HG03103 (cell line): ENCODE measurements at regions not wholly inside any gene's neighbourhood (a gene's known extent, or its start where the extent isn't known, plus 50 kb on each side); places are given as distances from the start of the nearest gene placed in this dataset.
"Not testable (repeated sequence)": the region's sequence is repeated elsewhere in the genome, so short reads cannot be mapped to it uniquely, and the experiment has no call there.

ENCODE experiments used
- ATAC-seq: cut with Tn5 transposase; IDR thresholded peaks from one replicate; pipeline ENCODE4 v1.9.1; 2021; ENCODE audit warnings: low read depth; ENCODE audit not compliant: unreplicated experiment

GRCh38 chr4:29900336-29900735, 819.8 kb upstream of the PCDH7 start:
- ATAC-seq: no peak

DNA sequence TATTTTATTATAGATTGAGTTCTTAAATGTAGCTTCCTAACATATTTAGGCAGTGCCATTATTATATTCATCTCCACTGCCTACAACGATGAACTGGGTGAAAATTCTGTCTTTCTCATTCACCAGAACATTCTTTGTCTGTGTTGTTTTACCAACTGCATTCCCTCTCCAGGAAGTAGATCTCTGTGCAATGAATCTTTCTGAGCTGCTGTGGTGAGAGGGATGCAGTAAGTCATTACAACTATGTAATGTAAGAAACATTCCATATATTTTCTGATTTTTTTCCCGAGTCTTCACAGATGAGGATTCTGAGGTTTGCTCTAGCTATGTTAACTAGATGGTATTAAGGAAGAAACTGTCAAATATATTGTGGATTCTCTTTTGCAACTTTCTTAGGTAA, 811.9 kb upstream of the PCDH7 start:
- no peak for ATAC-seq

- ATAC-seq: no peak
Observed at GRCh38 chr4:29927895-29928294, 792.3 kb upstream of the PCDH7 start.

GRCh38 chr4:29948451-29948850, 771.7 kb upstream of the PCDH7 start:
- no peak for ATAC-seq

- no peak for ATAC-seq
Observed at GRCh38 chr4:29948858-29949257, 771.3 kb upstream of the PCDH7 start.

GRCh38 chr4:29966386-29966785, 753.8 kb upstream of the PCDH7 start:
- no peak for ATAC-seq

DNA sequence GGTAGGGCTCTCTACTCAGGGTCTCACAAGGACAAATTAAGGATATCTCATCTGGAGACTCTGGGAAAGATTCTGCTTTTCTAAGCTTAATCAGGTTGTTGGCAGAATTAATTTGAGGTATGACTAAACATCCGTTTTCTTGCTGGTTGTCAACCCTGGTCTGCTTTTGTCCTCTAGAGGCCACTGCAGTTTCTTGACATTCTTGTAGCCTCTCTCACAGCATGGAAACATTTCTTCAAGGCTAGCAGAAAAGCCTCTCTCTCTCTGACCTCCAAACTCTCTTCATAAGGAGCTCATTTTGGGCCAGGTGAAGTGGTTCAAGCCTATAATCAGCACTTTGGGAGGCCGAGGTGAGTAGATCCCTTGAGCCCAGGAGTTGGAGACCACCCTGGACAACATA, 749.5 kb upstream of the PCDH7 start:
- no peak for ATAC-seq

- no peak for ATAC-seq
Observed at GRCh38 chr4:29972121-29972520, 748.0 kb upstream of the PCDH7 start.

DNA sequence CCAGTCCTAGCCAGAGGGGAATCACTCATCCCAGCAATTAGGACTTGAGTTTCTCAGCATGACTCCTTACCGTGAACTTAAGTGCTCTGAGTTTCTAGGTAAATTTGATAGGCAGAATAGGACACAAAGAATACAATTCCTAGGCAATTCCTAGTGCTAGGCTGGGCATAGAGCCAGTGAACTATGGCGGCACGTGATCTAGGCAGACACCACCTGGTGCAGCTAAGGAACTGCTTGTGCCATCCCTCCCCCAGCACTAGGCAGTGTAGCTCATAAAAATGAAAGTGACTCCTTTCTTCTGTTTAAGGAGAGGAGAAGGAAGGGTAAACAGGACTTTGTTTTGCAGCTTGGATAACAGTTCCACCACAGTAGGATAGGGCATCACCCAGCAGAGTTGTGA, 736.3 kb upstream of the PCDH7 start:
- no peak for ATAC-seq

- no peak for ATAC-seq
Observed at GRCh38 chr4:30001628-30002027, 718.5 kb upstream of the PCDH7 start.

GRCh38 chr4:30002341-30002740, 717.8 kb upstream of the PCDH7 start:
- ATAC-seq: no peak

DNA sequence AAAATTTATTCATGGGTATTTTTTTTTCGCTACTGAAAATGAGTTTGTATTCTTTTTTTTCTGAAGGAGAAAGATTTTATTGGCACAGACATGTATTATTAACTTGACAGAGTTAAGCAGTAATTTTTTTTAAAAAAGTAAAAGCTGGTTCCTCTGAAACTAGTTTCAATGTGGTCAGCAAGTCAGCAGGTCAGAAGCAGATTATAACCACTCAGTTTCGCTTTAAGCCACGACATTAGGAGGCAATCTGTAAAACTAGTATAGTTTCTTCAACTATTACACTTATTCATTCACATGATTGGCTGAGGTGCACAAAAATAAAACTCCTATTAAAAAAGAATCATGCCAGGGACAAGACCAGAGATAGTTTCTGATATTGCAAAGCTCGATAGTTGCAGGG, 714.2 kb upstream of the PCDH7 start:
- ATAC-seq: no peak

DNA sequence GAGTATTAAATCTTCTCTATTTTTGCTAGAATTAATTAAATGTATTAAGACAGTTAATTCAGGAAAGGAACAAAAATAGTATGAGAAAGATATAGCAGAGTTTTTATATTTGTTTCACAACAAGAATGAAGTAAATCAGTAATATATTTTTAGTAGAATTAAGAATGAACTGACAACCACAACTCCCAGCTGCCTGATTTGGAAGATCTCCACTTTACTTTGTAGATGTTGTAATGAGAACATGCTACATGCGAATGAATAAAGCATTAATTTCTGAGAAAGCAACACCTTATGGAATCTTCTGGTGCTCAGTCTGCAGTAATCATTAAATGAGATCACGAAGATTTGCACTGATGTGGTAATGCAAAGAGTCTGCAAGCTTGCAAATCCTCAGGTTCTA, 695.6 kb upstream of the PCDH7 start:
- no peak for ATAC-seq

DNA sequence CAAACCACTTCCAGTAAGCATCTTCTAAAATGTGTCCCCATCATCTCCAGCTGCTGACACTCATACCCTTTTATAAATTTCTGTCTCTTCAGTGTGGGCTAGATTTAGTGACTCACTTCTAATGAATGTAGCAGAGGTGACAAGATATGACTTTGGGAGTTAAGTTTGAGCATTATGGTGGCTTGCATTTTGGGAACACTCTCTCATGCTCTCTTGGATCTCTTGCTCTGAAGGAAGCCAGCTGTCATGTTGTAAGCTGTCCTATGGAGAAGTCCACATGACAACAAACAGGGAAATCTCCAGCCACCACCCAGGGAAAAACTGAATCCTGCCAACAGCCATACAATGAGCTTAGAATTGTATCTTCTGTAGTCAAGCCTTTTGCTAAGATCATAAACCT, 691.3 kb upstream of the PCDH7 start:
- no peak for ATAC-seq

DNA sequence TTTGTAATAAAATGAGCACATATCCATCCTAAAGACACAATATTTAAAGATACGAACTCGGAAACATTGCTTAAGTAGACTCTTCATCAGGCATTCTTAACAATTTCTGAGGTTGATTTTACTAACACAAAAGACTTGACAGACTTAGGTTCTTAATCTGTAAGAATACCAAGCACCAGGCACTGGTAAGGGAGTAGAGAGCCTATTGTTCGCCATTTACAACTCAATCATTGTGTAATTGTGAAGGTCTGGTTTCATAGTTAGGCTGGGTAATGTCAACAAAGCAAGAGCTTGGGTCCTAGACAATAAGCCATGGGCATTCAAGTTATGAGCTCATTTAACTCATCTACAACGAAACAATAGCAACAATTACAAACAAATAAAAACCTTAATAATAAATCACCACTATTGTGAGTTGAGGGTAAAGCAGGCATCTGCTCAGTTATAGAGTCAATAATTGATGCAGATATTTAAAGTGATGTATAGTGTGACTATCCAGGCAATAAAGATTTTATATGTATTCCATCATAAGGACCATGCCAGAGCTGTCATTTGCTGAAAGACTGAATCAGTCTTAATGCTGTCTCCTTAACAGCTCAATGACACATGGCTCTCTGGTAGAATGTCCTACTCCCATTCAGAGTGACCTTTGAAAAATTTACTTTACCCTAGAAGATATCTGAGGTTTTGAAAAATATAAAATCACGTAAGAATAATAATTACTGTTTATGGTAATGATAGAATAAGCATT, 664.0 kb upstream of the PCDH7 start:
- ATAC-seq: no peak

DNA sequence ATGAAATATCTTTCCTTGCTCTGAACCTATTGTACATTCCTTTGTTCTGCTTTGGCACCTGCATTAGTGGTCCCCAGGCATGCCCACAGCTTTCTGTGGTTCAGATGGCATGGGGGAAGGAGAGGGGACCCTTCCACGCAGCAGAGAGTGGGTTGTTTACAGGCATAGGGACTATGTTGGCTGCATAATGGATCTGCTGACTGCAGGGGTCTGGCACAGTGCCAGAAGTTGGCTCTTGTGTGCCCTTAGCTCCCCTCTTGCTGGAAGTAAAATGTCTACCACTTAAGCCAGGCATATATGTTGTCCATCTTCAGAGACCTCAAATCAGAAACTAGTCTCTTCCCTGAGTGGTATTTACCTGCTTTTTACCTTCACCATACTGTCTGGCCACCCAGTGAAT, 651.9 kb upstream of the PCDH7 start:
- no peak for ATAC-seq

GRCh38 chr4:30073011-30073710, 647.0 kb upstream of the PCDH7 start:
- no peak for ATAC-seq

DNA sequence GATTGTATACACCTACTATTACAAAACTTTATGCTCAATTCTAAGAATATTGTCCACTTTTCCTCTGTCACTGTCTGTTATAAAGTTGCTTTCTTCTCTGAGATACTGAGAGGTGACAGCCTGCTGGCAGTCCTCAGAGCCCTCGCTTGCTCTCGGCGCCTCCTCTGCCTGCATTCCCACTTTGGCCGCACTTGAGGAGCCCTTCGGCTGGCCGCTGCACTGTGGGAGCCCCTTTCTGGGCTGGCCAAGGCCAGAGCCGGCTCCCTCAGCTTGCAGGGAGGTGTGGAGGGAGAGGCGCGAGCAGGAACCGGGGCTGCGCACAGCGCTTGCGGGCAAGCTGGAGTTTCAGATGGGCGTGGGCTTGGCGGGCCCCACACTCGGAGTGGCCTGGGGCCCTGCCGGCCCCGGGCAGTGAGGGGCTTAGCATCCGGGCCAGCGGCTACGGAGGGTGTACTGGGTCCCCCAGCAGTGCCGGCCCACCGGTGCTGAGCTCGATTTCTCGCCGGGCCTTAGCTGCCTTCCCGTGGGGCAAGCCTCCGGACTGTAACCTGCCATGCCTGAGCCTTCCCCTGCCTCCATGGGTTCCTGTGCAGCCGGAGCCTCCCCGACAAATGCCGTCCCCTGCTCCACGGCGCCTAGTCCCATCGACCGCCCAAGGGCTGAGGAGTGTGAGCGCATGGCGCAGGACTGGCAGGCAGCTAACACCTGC, 627.6 kb upstream of the PCDH7 start:
- ATAC-seq: not testable (repeated sequence)

DNA sequence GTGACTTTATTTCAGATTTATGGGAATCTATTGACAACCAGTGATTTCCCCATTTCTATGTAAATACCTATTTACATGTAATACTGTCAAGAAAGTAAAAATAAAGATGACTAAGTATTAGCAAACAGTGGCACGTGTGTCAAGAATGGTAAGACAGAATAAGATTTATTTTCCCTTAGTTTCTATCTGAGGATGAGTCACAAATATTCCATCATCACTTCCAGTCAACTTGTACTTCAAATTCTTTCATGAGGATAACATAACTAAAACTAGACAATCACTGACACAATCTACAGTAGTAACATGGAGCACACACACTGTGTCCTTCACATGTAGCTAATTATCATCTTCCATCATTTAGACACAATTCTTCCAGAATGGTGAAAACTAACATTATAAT, 625.3 kb upstream of the PCDH7 start:
- ATAC-seq: no peak

- ATAC-seq: no peak
Observed at GRCh38 chr4:30103455-30103854, 616.7 kb upstream of the PCDH7 start.

DNA sequence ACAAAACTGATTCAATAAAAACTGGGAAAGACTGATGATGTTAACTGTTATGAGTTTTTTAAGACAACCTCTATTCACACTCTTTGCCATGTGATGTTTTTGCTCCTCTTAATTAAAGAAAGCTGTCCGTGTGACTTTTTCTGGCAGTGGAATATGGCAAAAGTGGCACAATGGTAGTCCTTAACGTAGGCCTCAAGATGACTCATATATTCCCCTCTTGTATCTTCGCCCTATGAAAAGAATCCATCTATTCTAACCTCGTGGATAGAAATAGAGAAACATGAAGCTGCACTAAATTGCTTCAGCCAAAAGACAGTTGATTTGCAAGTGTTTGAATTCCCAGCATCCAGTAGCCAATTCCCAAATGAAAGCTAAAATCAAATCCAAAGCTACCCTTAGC, 603.8 kb upstream of the PCDH7 start:
- ATAC-seq: no peak

GRCh38 chr4:30117433-30117832, 602.7 kb upstream of the PCDH7 start:
- no peak for ATAC-seq
